H1 (cell line): ENCODE measurements at regions not wholly inside any gene's neighbourhood (a gene's known extent, or its start where the extent isn't known, plus 50 kb on each side); places are given as distances from the start of the nearest gene placed in this dataset.

Source experiments
- CTCF ChIA-PET: fragments of 300-600 bp; sonication (Branson Sonifier 250); formaldehyde crosslinking; loops from one replicate; lab custom pipeline; 2021; ENCODE audit not compliant: partially characterized antibody; lab: Charles Lee
- POLR2A ChIA-PET: fragments of 300-600 bp; sonication (Branson Sonifier 250); formaldehyde crosslinking; loops from one replicate; lab custom pipeline; 2021; ENCODE audit warnings: inconsistent platforms; ENCODE audit not compliant: partially characterized antibody; lab: Charles Lee
- DNase-seq, 2 experiments: peaks; one replicate each; pipeline versions ENCODE4 v3.0.0 to v3.0.0-alpha.2; 2010 to 2022; ENCODE audit warnings: low spot score in 2 of 2, low read depth in 1 of 2, mixed read lengths in 1 of 2
- FAIRE-seq: peaks from 2 replicates; lab custom pipeline; 2011; peaks lifted over from hg19 to GRCh38; lab: Jason Lieb, UNC
- H2AFZ ChIP-seq: 2 replicates; pipeline ENCODE4 v1.8.1; 2012; ENCODE audit warnings: low read length, inconsistent platforms
- H2AK5ac ChIP-seq: 2 replicates; pipeline ENCODE4 v1.6.1; 2013; ENCODE audit warnings: low read depth, low read length
- H2BK120ac ChIP-seq: replicated peaks from 2 replicates; pipeline ENCODE3; 2013; ENCODE audit warnings: low read depth, low read length, inconsistent platforms
- H2BK12ac ChIP-seq: 2 replicates; pipeline ENCODE4 v1.6.1; 2013; ENCODE audit warnings: low read depth, low read length
- H2BK15ac ChIP-seq: 2 replicates; pipeline ENCODE4 v1.6.1; 2013; ENCODE audit warnings: low read length
- H2BK20ac ChIP-seq: 2 replicates; pipeline ENCODE4 v1.6.1; 2013; ENCODE audit warnings: low read length
- H2BK5ac ChIP-seq: 2 replicates; pipeline ENCODE4 v1.6.1; 2013; ENCODE audit warnings: low read depth, low read length
- H3K14ac ChIP-seq: 2 replicates; pipeline ENCODE4 v1.6.1; 2013; ENCODE audit warnings: inconsistent platforms; ENCODE audit not compliant: insufficient read length
- H3K18ac ChIP-seq: 2 replicates; pipeline ENCODE4 v1.6.1; 2013; ENCODE audit warnings: low read length; ENCODE audit errors: extremely low read depth
- H3K23ac ChIP-seq: 2 replicates; pipeline ENCODE4 v1.6.1; 2013; ENCODE audit warnings: inconsistent platforms; ENCODE audit not compliant: insufficient read length
- H3K23me2 ChIP-seq: 2 replicates; pipeline ENCODE4 v1.6.1; 2013; ENCODE audit warnings: low read depth, low read length
- H3K27ac ChIP-seq: 2 replicates; pipeline ENCODE4 v1.6.1; 2011; ENCODE audit warnings: low read depth, low read length, inconsistent platforms
- H3K27me3 ChIP-seq, 4 experiments: replicated peaks in 1 of 4; 1 replicate in 1 of 4; 2 replicates in 3 of 4; pipeline versions ENCODE4 v1.6.1 to v1.8.1; 2011 to 2013; ENCODE audit warnings: low read length in 3 of 4, mild to moderate bottlenecking in 3 of 4, inconsistent platforms in 2 of 4, mixed read lengths in 2 of 4, moderate library complexity in 1 of 4; ENCODE audit not compliant: control insufficient read depth in 3 of 4, insufficient read depth in 3 of 4; ENCODE audit errors: extremely low read depth in 1 of 4
- H3K36me3 ChIP-seq, 4 experiments: 2 replicates each; pipeline versions ENCODE4 v1.6.1 to v1.8.1; 2011 to 2013; ENCODE audit warnings: mild to moderate bottlenecking in 4 of 4, low read length in 3 of 4, moderate library complexity in 2 of 4, control low read depth in 1 of 4, inconsistent platforms in 1 of 4; ENCODE audit not compliant: insufficient read depth in 4 of 4, control insufficient read depth in 2 of 4
- H3K4ac ChIP-seq: replicated peaks from 2 replicates; pipeline ENCODE3; 2013; ENCODE audit warnings: low read length, low read depth, mixed read lengths, inconsistent platforms; ENCODE audit not compliant: insufficient read length
- H3K4me1 ChIP-seq, 4 experiments: replicated peaks in 1 of 4; 1 replicate in 1 of 4; 2 replicates in 3 of 4; pipeline versions ENCODE4 v1.6.1 to v1.8.1; 2011 to 2013; ENCODE audit warnings: low read length in 3 of 4, inconsistent platforms in 2 of 4, mixed read lengths in 1 of 4; ENCODE audit not compliant: insufficient read depth in 4 of 4, control insufficient read depth in 3 of 4
- H3K4me2 ChIP-seq, 2 experiments: 2 replicates each; pipeline versions ENCODE4 v1.6.1 to v1.8.1; 2011 to 2013; ENCODE audit warnings: low read depth in 2 of 2, low read length in 2 of 2, control low read depth in 1 of 2, inconsistent platforms in 1 of 2, mild to moderate bottlenecking in 1 of 2; ENCODE audit not compliant: insufficient read depth in 1 of 2
- H3K4me3 ChIP-seq, 4 experiments: fragments of 200-600, 300-600 bp in 1 of 4; sonication (generic), shearing (Covaris generic), sonication (Bioruptor Twin) in 1 of 4; 2 replicates each; pipeline versions ENCODE4 v1.5.1 to v1.8.1; 2011 to 2016; ENCODE audit warnings: low read length in 4 of 4, low read depth in 3 of 4, control low read depth in 2 of 4, inconsistent platforms in 2 of 4, mild to moderate bottlenecking in 2 of 4, mixed read lengths in 1 of 4, moderate library complexity in 1 of 4; ENCODE audit not compliant: insufficient read depth in 2 of 4; ENCODE audit errors: extremely low read depth in 1 of 4
- H3K56ac ChIP-seq: replicated peaks from 2 replicates; pipeline ENCODE3; 2013; ENCODE audit warnings: low read depth, mild to moderate bottlenecking, mixed read lengths, low read length, inconsistent platforms; ENCODE audit not compliant: insufficient read length
- H3K79me1 ChIP-seq: 2 replicates; pipeline ENCODE4 v1.6.1; 2013; ENCODE audit warnings: low read depth, low read length, control low read depth
- H3K79me2 ChIP-seq, 2 experiments: 2 replicates each; pipeline versions ENCODE4 v1.6.1 to v1.8.1; 2012 to 2013; ENCODE audit warnings: low read length in 2 of 2, mild to moderate bottlenecking in 2 of 2, inconsistent platforms in 1 of 2; ENCODE audit not compliant: insufficient read depth in 2 of 2, control insufficient read depth in 1 of 2
- H3K9ac ChIP-seq, 4 experiments: replicated peaks in 1 of 4; 1 replicate in 1 of 4; 2 replicates in 3 of 4; pipeline versions ENCODE4 v1.6.1 to v1.8.1; 2011 to 2013; ENCODE audit warnings: low read depth in 3 of 4, low read length in 3 of 4, control low read depth in 2 of 4, mild to moderate bottlenecking in 2 of 4, moderate library complexity in 2 of 4, inconsistent platforms in 1 of 4; ENCODE audit errors: extremely low read depth in 1 of 4
- H3K9me3 ChIP-seq, 2 experiments: 2 replicates each; pipeline versions ENCODE4 v1.6.1 to v1.8.1; 2012 to 2013; ENCODE audit warnings: mild to moderate bottlenecking in 2 of 2, moderate library complexity in 2 of 2, control low read depth in 1 of 2, inconsistent platforms in 1 of 2, low read depth in 1 of 2, low read length in 1 of 2, mixed read lengths in 1 of 2; ENCODE audit not compliant: insufficient read depth in 2 of 2
- H4K20me1 ChIP-seq, 2 experiments: replicated peaks in 1 of 2; 2 replicates each; pipeline versions ENCODE3 to v1.8.1; 2011 to 2013; ENCODE audit warnings: inconsistent platforms in 2 of 2, low read length in 2 of 2, mild to moderate bottlenecking in 1 of 2; ENCODE audit not compliant: insufficient read depth in 2 of 2, control insufficient read depth in 1 of 2
- H4K5ac ChIP-seq: 2 replicates; pipeline ENCODE4 v1.6.1; 2013; ENCODE audit warnings: low read length, low read depth, mixed read lengths, inconsistent platforms; ENCODE audit not compliant: insufficient read length
- H4K8ac ChIP-seq: 2 replicates; pipeline ENCODE4 v1.8.0; 2013; ENCODE audit warnings: mild to moderate bottlenecking, moderate library complexity, low read length, inconsistent platforms; ENCODE audit not compliant: insufficient read depth; ENCODE audit errors: extremely low read depth
- H4K91ac ChIP-seq: replicated peaks from 2 replicates; pipeline ENCODE3; 2013; ENCODE audit warnings: low read length, mixed read lengths, inconsistent platforms; ENCODE audit not compliant: insufficient read length
- SAP30 ChIP-seq: fragments of 300-600 bp; sonication (generic); IDR thresholded peaks from 2 replicates; pipeline ENCODE4 v1.7.1; 2012; ENCODE audit warnings: low read length, moderate library complexity, mild to moderate bottlenecking, inconsistent platforms; ENCODE audit not compliant: insufficient read depth, insufficient replicate concordance
- SRF ChIP-seq: IDR thresholded peaks from 2 replicates; pipeline ENCODE4 v1.6.1; 2011; ENCODE audit warnings: mild to moderate bottlenecking, low read depth, low read length, moderate library complexity
- TBP ChIP-seq: IDR thresholded peaks from 2 replicates; pipeline ENCODE4 v1.6.1; 2011; ENCODE audit warnings: low read depth, low read length, improper control_type of control experiment
- ZNF274 ChIP-seq: IDR thresholded peaks from 2 replicates; pipeline ENCODE4 v1.7.0; 2012; ENCODE audit warnings: low read length, borderline replicate concordance; ENCODE audit errors: extremely low read depth
- WGBS, 2 experiments: shearing (Covaris generic) in 1 of 2; methylation state at CpG; one replicate each; pipeline versions ENCODE4 v1.1.6 to v1.1.7; 2013 to 2015; ENCODE audit warnings: low lambda C conversion rate in 2 of 2, mixed read lengths in 2 of 2, inconsistent platforms in 1 of 2, low coverage in 1 of 2, missing lambda C conversion rate in 1 of 2; ENCODE audit not compliant: insufficient replicate concordance in 2 of 2, insufficient coverage in 1 of 2, insufficient read length in 1 of 2; ENCODE audit errors: extremely low coverage in 1 of 2, missing lambda C conversion rate in 1 of 2; 5-methylcytosine and 5-hydroxymethylcytosine counted together

GRCh38 chr10:113446739-113447138, 106.1 kb upstream of the HABP2 start:
- DNase-seq, result no peak

More at GRCh38 chr10:113446739-113447138, 106.1 kb upstream of the HABP2 start:
- ChIA-PET POLR2A (no interaction called here), CTCF (interaction anchor here (0.8 to 9.0 kb wide), 5 partner anchors 6 to 73 kb away, joined by 3 to 82 read pairs (median 4); no protein-coding TSS in a partner anchor)
- Histone ChIP-seq H3K4me2 (no peak overlapping the region), H3K23me2 (no peaks in the 10 kb centered on the region), H4K5ac (no peak overlapping the region), H3K79me1 (no peaks in the 10 kb centered on the region), H3K9ac (no peak overlapping the region), H3K27me3 (no peaks in the 10 kb centered on the region), H4K8ac (no peak overlapping the region), H2BK20ac (no peak overlapping the region), H4K91ac (no peak overlapping the region), H4K20me1 (no peaks in the 10 kb centered on the region), H3K36me3 (no peaks in the 10 kb centered on the region), H2BK120ac (no peak overlapping the region), H3K4me3 (no peak overlapping the region), H3K18ac (no peak overlapping the region), H2AFZ (no peak overlapping the region), H2BK15ac (no peak overlapping the region), H3K9me3 (no peaks in the 10 kb centered on the region), H3K14ac (no peak overlapping the region), H3K23ac (no peak overlapping the region), H3K27ac (no peak overlapping the region), H3K4me1 (0 out of 7 replicates have a peak, but pooled peaks cover 0 to 3% (median 0%) of the 10 kb centered on the region in 4 experiments), H2AK5ac (no peak overlapping the region), H2BK12ac (no peak overlapping the region), H3K79me2 (no peaks in the 10 kb centered on the region), H3K4ac (no peak overlapping the region), H2BK5ac (no peak overlapping the region), H3K56ac (no peak overlapping the region)
- 89% methylated on average over 2 of the region's 2 CpGs; no CpG with 5 or more reads in 1 of the 2 experiments for WGBS, 2 experiments
- TF ChIP-seq TBP, result no peak
- TF ChIP-seq SAP30, result no peak
- no peak for TF ChIP-seq ZNF274
- TF ChIP-seq SRF, result no peak
- FAIRE-seq, result no peak
